ENCODE measurements at regions not wholly inside any gene's neighbourhood (a gene's known extent, or its start where the extent isn't known, plus 50 kb on each side); places are given as distances from the start of the nearest gene placed in this dataset.
"Not testable (repeated sequence)": the region's sequence is repeated elsewhere in the genome, so short reads cannot be mapped to it uniquely, and the experiment has no call there.

- H3K4me3 ChIP-seq (ENCODE audit: control insufficient read depth in 1 of 7, extremely low read depth in 1 of 7, insufficient read depth in 4 of 7, low read depth in 2 of 7, low read length in 6 of 7) = no peak overlapping the region
- WGBS (ENCODE audit: insufficient coverage) = 80% methylated on average over 3 of the region's 4 CpGs
- no peaks in the 10 kb centered on the region for H3K9me3 ChIP-seq (ENCODE audit: control extremely low read depth in 1 of 5, control insufficient read depth in 4 of 5, insufficient read depth in 2 of 5, low read depth in 1 of 5, low read length in 4 of 5)
- no peak for DNase-seq
- CTCF ChIA-PET = no interaction called here
- H3K27me3 ChIP-seq (replicated peaks in 2 of 5; ENCODE audit: control insufficient read depth in 4 of 5, insufficient read depth in 5 of 5, low read length in 4 of 5) = no peaks in the 10 kb centered on the region
- no peaks in the 10 kb centered on the region for H3K4me1 ChIP-seq (ENCODE audit: control extremely low read depth in 1 of 4, control insufficient read depth in 4 of 4, insufficient read depth in 4 of 4, low read length in 3 of 4)
- POLR2A ChIA-PET = interaction anchor here (0.7 kb wide), 1 partner anchor 292 kb away, joined by 3 read pairs; no protein-coding TSS in a partner anchor
- no peaks in the 10 kb centered on the region for H3K36me3 ChIP-seq (ENCODE audit: control insufficient read depth in 4 of 4, insufficient read depth in 4 of 4, low read length in 3 of 4)
- H3K27ac ChIP-seq (ENCODE audit: insufficient read depth in 1 of 2, low read depth in 1 of 2, low read length in 2 of 2, poor library complexity in 1 of 2, severe bottlenecking in 2 of 2) = no peak overlapping the region
Measured at GRCh38 chr1:242623119-242623518, 98.6 kb upstream of the PLD5 start.

- Histone ChIP-seq H3K4me3 (ENCODE audit: control insufficient read depth in 1 of 7, extremely low read depth in 1 of 7, insufficient read depth in 4 of 7, low read depth in 2 of 7, low read length in 6 of 7) (no peak overlapping the region), H3K9me3 (ENCODE audit: control extremely low read depth in 1 of 5, control insufficient read depth in 4 of 5, insufficient read depth in 2 of 5, low read depth in 1 of 5, low read length in 4 of 5) (peaks cover 0 to 2% (median 0%) of the 10 kb centered on the region in 5 experiments), H3K27ac (ENCODE audit: insufficient read depth in 1 of 2, low read depth in 1 of 2, low read length in 2 of 2, poor library complexity in 1 of 2, severe bottlenecking in 2 of 2) (no peak overlapping the region), H3K36me3 (ENCODE audit: control insufficient read depth in 4 of 4, insufficient read depth in 4 of 4, low read length in 3 of 4) (no peaks in the 10 kb centered on the region), H3K27me3 (replicated peaks in 2 of 5; ENCODE audit: control insufficient read depth in 4 of 5, insufficient read depth in 5 of 5, low read length in 4 of 5) (peaks cover 0 to 3% (median 0%) of the 10 kb centered on the region in 5 experiments), H3K4me1 (ENCODE audit: control extremely low read depth in 1 of 4, control insufficient read depth in 4 of 4, insufficient read depth in 4 of 4, low read length in 3 of 4) (no peaks in the 10 kb centered on the region)
- CTCF ChIA-PET = no interaction called here
- DNase-seq = no peak
- POLR2A ChIA-PET = no interaction called here
Measured at GRCh38 chr1:242613266-242613815, 88.8 kb upstream of the PLD5 start.

- no peak overlapping the region for H3K27ac ChIP-seq (ENCODE audit: insufficient read depth in 1 of 2, low read depth in 1 of 2, low read length in 2 of 2, poor library complexity in 1 of 2, severe bottlenecking in 2 of 2)
- peaks cover 0 to 3% (median 0%) of the 10 kb centered on the region in 5 experiments for H3K27me3 ChIP-seq (replicated peaks in 2 of 5; ENCODE audit: control insufficient read depth in 4 of 5, insufficient read depth in 5 of 5, low read length in 4 of 5)
- 93% methylated on average over 3 of the region's 3 CpGs for WGBS (ENCODE audit: insufficient coverage)
- H3K4me3 ChIP-seq (ENCODE audit: control insufficient read depth in 1 of 7, extremely low read depth in 1 of 7, insufficient read depth in 4 of 7, low read depth in 2 of 7, low read length in 6 of 7) = no peak overlapping the region
- POLR2A ChIA-PET = no interaction called here
- CTCF ChIA-PET = no interaction called here
- no peaks in the 10 kb centered on the region for H3K36me3 ChIP-seq (ENCODE audit: control insufficient read depth in 4 of 4, insufficient read depth in 4 of 4, low read length in 3 of 4)
- H3K4me1 ChIP-seq (ENCODE audit: control extremely low read depth in 1 of 4, control insufficient read depth in 4 of 4, insufficient read depth in 4 of 4, low read length in 3 of 4) = no peaks in the 10 kb centered on the region
- H3K9me3 ChIP-seq (ENCODE audit: control extremely low read depth in 1 of 5, control insufficient read depth in 4 of 5, insufficient read depth in 2 of 5, low read depth in 1 of 5, low read length in 4 of 5) = peaks cover 0 to 2% (median 0%) of the 10 kb centered on the region in 5 experiments
- no peak for DNase-seq
Measured at GRCh38 chr1:242610209-242610608, 85.7 kb upstream of the PLD5 start.

- CTCF ChIA-PET = no interaction called here
Measured at GRCh38 chr1:242605521-242605920, 81.0 kb upstream of the PLD5 start.

GRCh38 chr1:242602001-242602400 lies 77.5 kb upstream of the PLD5 start:
- no peak overlapping the region for H3K27ac ChIP-seq (ENCODE audit: insufficient read depth in 1 of 2, low read depth in 1 of 2, low read length in 2 of 2, poor library complexity in 1 of 2, severe bottlenecking in 2 of 2)
- H3K4me1 ChIP-seq (ENCODE audit: control extremely low read depth in 1 of 4, control insufficient read depth in 4 of 4, insufficient read depth in 4 of 4, low read length in 3 of 4) = no peaks in the 10 kb centered on the region
- H3K4me3 ChIP-seq (ENCODE audit: control insufficient read depth in 1 of 7, extremely low read depth in 1 of 7, insufficient read depth in 4 of 7, low read depth in 2 of 7, low read length in 6 of 7) = no peak overlapping the region
- ChIA-PET CTCF (no interaction called here), POLR2A (no interaction called here)
- WGBS (ENCODE audit: insufficient coverage) = 96% methylated on average over 6 of the region's 6 CpGs
- no peaks in the 10 kb centered on the region for H3K27me3 ChIP-seq (replicated peaks in 2 of 5; ENCODE audit: control insufficient read depth in 4 of 5, insufficient read depth in 5 of 5, low read length in 4 of 5)
- DNase-seq = no peak
- H3K9me3 ChIP-seq (ENCODE audit: control extremely low read depth in 1 of 5, control insufficient read depth in 4 of 5, insufficient read depth in 2 of 5, low read depth in 1 of 5, low read length in 4 of 5) = no peaks in the 10 kb centered on the region
- H3K36me3 ChIP-seq (ENCODE audit: control insufficient read depth in 4 of 4, insufficient read depth in 4 of 4, low read length in 3 of 4) = no peaks in the 10 kb centered on the region

More at GRCh38 chr1:242605521-242605920, 81.0 kb upstream of the PLD5 start:
- no CpG with 5 or more reads among the region's 3 CpGs for WGBS (ENCODE audit: insufficient coverage)
- H3K9me3 ChIP-seq (ENCODE audit: control extremely low read depth in 1 of 5, control insufficient read depth in 4 of 5, insufficient read depth in 2 of 5, low read depth in 1 of 5, low read length in 4 of 5) = no peaks in the 10 kb centered on the region
- no peak overlapping the region for H3K4me3 ChIP-seq (ENCODE audit: control insufficient read depth in 1 of 7, extremely low read depth in 1 of 7, insufficient read depth in 4 of 7, low read depth in 2 of 7, low read length in 6 of 7)
- no peaks in the 10 kb centered on the region for H3K36me3 ChIP-seq (ENCODE audit: control insufficient read depth in 4 of 4, insufficient read depth in 4 of 4, low read length in 3 of 4)
- no peak overlapping the region for H3K27ac ChIP-seq (ENCODE audit: insufficient read depth in 1 of 2, low read depth in 1 of 2, low read length in 2 of 2, poor library complexity in 1 of 2, severe bottlenecking in 2 of 2)
- peaks cover 0 to 3% (median 0%) of the 10 kb centered on the region in 5 experiments for H3K27me3 ChIP-seq (replicated peaks in 2 of 5; ENCODE audit: control insufficient read depth in 4 of 5, insufficient read depth in 5 of 5, low read length in 4 of 5)
- DNase-seq = no peak
- H3K4me1 ChIP-seq (ENCODE audit: control extremely low read depth in 1 of 4, control insufficient read depth in 4 of 4, insufficient read depth in 4 of 4, low read length in 3 of 4) = no peaks in the 10 kb centered on the region
- POLR2A ChIA-PET = no interaction called here

- WGBS (ENCODE audit: insufficient coverage) = no CpG with 5 or more reads among the region's 2 CpGs
Measured at GRCh38 chr1:242593756-242594155, 69.3 kb upstream of the PLD5 start.

GRCh38 chr1:242586360-242586680 lies 61.8 kb upstream of the PLD5 start:
- H3K36me3 ChIP-seq (ENCODE audit: control insufficient read depth in 4 of 4, insufficient read depth in 4 of 4, low read length in 3 of 4) = no peaks in the 10 kb centered on the region
- no peaks in the 10 kb centered on the region for H3K4me1 ChIP-seq (ENCODE audit: control extremely low read depth in 1 of 4, control insufficient read depth in 4 of 4, insufficient read depth in 4 of 4, low read length in 3 of 4)
- POLR2A ChIA-PET = no interaction called here
- no peaks in the 10 kb centered on the region for H3K27me3 ChIP-seq (replicated peaks in 2 of 5; ENCODE audit: control insufficient read depth in 4 of 5, insufficient read depth in 5 of 5, low read length in 4 of 5)
- H3K27ac ChIP-seq (ENCODE audit: insufficient read depth in 1 of 2, low read depth in 1 of 2, low read length in 2 of 2, poor library complexity in 1 of 2, severe bottlenecking in 2 of 2) = no peak overlapping the region
- H3K9me3 ChIP-seq (ENCODE audit: control extremely low read depth in 1 of 5, control insufficient read depth in 4 of 5, insufficient read depth in 2 of 5, low read depth in 1 of 5, low read length in 4 of 5) = no peaks in the 10 kb centered on the region
- no peak overlapping the region for H3K4me3 ChIP-seq (ENCODE audit: control insufficient read depth in 1 of 7, extremely low read depth in 1 of 7, insufficient read depth in 4 of 7, low read depth in 2 of 7, low read length in 6 of 7)
- CTCF ChIA-PET = no interaction called here
- DNase-seq = no peak
- WGBS (ENCODE audit: insufficient coverage) = 80% methylated on average over 1 of the region's 1 CpG

More at GRCh38 chr1:242593756-242594155, 69.3 kb upstream of the PLD5 start:
- H3K4me1 ChIP-seq (ENCODE audit: control extremely low read depth in 1 of 4, control insufficient read depth in 4 of 4, insufficient read depth in 4 of 4, low read length in 3 of 4); CTCF ChIA-PET; H3K27me3 ChIP-seq (replicated peaks in 2 of 5; ENCODE audit: control insufficient read depth in 4 of 5, insufficient read depth in 5 of 5, low read length in 4 of 5); H3K36me3 ChIP-seq (ENCODE audit: control insufficient read depth in 4 of 4, insufficient read depth in 4 of 4, low read length in 3 of 4); H3K27ac ChIP-seq (ENCODE audit: insufficient read depth in 1 of 2, low read depth in 1 of 2, low read length in 2 of 2, poor library complexity in 1 of 2, severe bottlenecking in 2 of 2); H3K9me3 ChIP-seq (ENCODE audit: control extremely low read depth in 1 of 5, control insufficient read depth in 4 of 5, insufficient read depth in 2 of 5, low read depth in 1 of 5, low read length in 4 of 5); H3K4me3 ChIP-seq (ENCODE audit: control insufficient read depth in 1 of 7, extremely low read depth in 1 of 7, insufficient read depth in 4 of 7, low read depth in 2 of 7, low read length in 6 of 7); DNase-seq; POLR2A ChIA-PET: not testable (repeated sequence)
